Activated CD4-positive, alpha-beta T cell treated with anti-CD3 and anti-CD28 coated beads, Interleukin-2, amount 50 U/mL, for 4 hours (primary cell): ENCODE measurements at regions not wholly inside any gene's neighbourhood (a gene's known extent, or its start where the extent isn't known, plus 50 kb on each side); places are given as distances from the start of the nearest gene placed in this dataset.

Experiments
- DNase-seq, 2 experiments: peaks; one replicate each; pipeline ENCODE4 v3.0.0-alpha.2; 2020

GRCh38 chr2:123207245-123207644 is 817.8 kb upstream of the CNTNAP5 start:
- no peak for DNase-seq

GRCh38 chr2:123209202-123209601 is 815.9 kb upstream of the CNTNAP5 start:
- no peak for DNase-seq

GRCh38 chr2:123211181-123211580 is 813.9 kb upstream of the CNTNAP5 start:
- DNase-seq, result no peak

- no peak for DNase-seq
Observed at GRCh38 chr2:123245156-123245555, 779.9 kb upstream of the CNTNAP5 start.

DNA sequence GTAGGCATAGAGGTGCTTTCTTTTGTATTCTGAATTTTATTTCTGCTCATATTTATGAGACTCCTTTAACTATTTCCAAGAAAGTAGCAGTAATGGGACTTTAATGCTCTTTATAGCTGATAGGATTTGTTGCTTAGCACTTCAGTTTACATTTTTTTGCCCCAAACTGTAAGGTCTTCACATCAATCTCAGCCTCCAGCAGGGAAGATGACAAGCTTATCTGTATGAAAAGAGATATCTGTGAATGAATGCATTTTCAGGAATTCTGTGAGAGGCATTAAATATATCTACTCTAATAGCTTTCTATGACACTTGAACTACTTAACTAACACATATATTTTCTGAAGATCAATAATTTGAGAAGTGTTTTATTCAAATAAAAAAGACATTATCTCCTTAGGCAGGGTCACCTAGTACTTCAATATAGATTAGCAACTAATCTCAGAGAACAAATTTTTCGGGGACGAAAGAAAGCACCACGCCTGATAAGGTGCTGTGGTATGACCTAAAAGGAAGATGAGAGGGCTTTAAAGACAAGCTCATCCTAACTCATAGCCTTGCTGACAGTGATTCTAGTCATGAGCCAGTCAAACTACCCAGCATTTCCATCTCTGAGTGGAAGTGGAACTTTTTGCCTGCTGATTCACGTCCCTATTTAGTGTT is 766.1 kb upstream of the CNTNAP5 start:
- DNase-seq, result no peak

GRCh38 chr2:123262856-123263255 is 762.2 kb upstream of the CNTNAP5 start:
- DNase-seq, result no peak

DNA sequence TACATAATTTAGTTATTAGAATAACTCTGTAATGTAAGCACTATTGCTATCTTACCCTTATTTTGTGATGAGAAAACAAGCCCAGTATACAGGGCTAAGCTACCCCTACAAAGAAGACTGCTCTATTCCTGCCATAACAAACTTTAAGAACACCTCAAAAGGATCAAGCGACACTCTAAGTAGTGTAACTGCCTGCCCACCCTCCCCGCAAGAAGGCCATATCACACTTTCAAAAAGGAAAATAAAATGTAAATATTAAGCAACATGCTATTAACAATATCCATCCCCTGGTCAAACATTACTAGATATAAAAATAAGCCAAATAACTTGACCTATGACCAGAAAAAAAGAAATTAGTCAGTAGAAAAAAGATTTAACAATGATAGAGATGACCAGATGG is 741.7 kb upstream of the CNTNAP5 start:
- no peak for DNase-seq

GRCh38 chr2:123303731-123304130 is 721.4 kb upstream of the CNTNAP5 start:
- no peak for DNase-seq
